PC-3 (cell line): ENCODE measurements at regions not wholly inside any gene's neighbourhood (a gene's known extent, or its start where the extent isn't known, plus 50 kb on each side); places are given as distances from the start of the nearest gene placed in this dataset.

Experiments
- ATAC-seq: fragments of 200-7000 bp; cut with Tn5 transposase; 2 replicates; pipeline ENCODE4 v1.9.1; 2020; ENCODE audit warnings: mild to moderate bottlenecking, moderate library complexity
- BruUV-seq: library from RNA; stranded (reverse); fragments of 400-500 nt; replicated peaks from 2 replicates; lab custom pipeline; 2021; lab: Mats Ljungman, UMichigan
- CTCF ChIA-PET: fragments of 300-600 bp; sonication (Branson Sonifier 250); formaldehyde crosslinking; loops from one replicate; lab custom pipeline; 2022; ENCODE audit warnings: antibody characterized with exemption; lab: Charles Lee
- POLR2A ChIA-PET: fragments of 300-600 bp; sonication (Branson Sonifier 250); formaldehyde crosslinking; loops from one replicate; lab custom pipeline; 2022; ENCODE audit warnings: antibody characterized with exemption; ENCODE audit not compliant: unreplicated experiment; lab: Charles Lee
- DNase-seq: peaks from one replicate; pipeline ENCODE4 v3.0.0-alpha.2; 2015
- H2AFZ ChIP-seq: fragments of 300-600 bp; sonication (generic); 2 replicates; pipeline ENCODE4 v1.6.0; 2016; ENCODE audit warnings: antibody characterized with exemption, low read length
- H3F3A ChIP-seq: fragments of 300-600 bp; sonication (generic); one replicate; pipeline ENCODE4 v1.6.0; 2017; ENCODE audit warnings: antibody characterized with exemption, low read length, control low read depth, mild to moderate bottlenecking; ENCODE audit not compliant: unreplicated experiment
- H3K27ac ChIP-seq: fragments of 300-600 bp; sonication (generic); 2 replicates; pipeline ENCODE4 v1.5.1; 2016; ENCODE audit warnings: mild to moderate bottlenecking, low read length
- H3K27me3 ChIP-seq: fragments of 300-600 bp; sonication (generic); 2 replicates; pipeline ENCODE4 v1.6.1; 2016; ENCODE audit warnings: low read length, mixed read lengths
- H3K36me3 ChIP-seq: fragments of 300-600 bp; sonication (generic); 2 replicates; pipeline ENCODE4 v1.6.1; 2016; ENCODE audit warnings: low read depth, mixed run types, low read length, mixed read lengths
- H3K4me1 ChIP-seq: fragments of 300-600 bp; sonication (generic); 2 replicates; pipeline ENCODE4 v1.5.1; 2016; ENCODE audit warnings: low read length; ENCODE audit not compliant: insufficient read depth
- H3K4me2 ChIP-seq: fragments of 300-600 bp; sonication (generic); 2 replicates; pipeline ENCODE4 v1.6.0; 2016; ENCODE audit warnings: low read length
- H3K4me3 ChIP-seq: fragments of 300-600 bp; sonication (generic); 2 replicates; pipeline ENCODE4 v1.5.1; 2016; ENCODE audit warnings: mild to moderate bottlenecking, low read length, mixed read lengths
- H3K79me2 ChIP-seq: fragments of 300-600 bp; sonication (generic); 2 replicates; pipeline ENCODE4 v1.6.1; 2017; ENCODE audit warnings: low read length, mixed read lengths
- H3K9ac ChIP-seq: fragments of 300-600 bp; sonication (generic); 2 replicates; pipeline ENCODE4 v1.6.0; 2016; ENCODE audit warnings: mild to moderate bottlenecking, low read length
- H3K9me2 ChIP-seq: fragments of 300-600 bp; sonication (generic); replicated peaks from 2 replicates; pipeline ENCODE4 v1.6.1; 2016; ENCODE audit warnings: mixed run types, low read length, mixed read lengths
- H3K9me3 ChIP-seq: fragments of 300-600 bp; sonication (generic); 2 replicates; pipeline ENCODE4 v1.6.1; 2016; ENCODE audit warnings: low read length, mixed read lengths
- H4K20me1 ChIP-seq: fragments of 300-600 bp; sonication (generic); 2 replicates; pipeline ENCODE4 v1.6.1; 2016; ENCODE audit warnings: low read length, mixed read lengths
- CTCF ChIP-seq: fragments of 300-600 bp; sonication (generic); conservative IDR thresholded peaks from 2 replicates; pipeline ENCODE4 v1.5.1; 2017; ENCODE audit warnings: antibody characterized with exemption, low read depth, mild to moderate bottlenecking, low read length
- EZH2 ChIP-seq: fragments of 300-600 bp; sonication (generic); IDR thresholded peaks from one replicate; pipeline ENCODE4 v1.6.1; 2017; ENCODE audit warnings: antibody characterized with exemption, mild to moderate bottlenecking, low read length; ENCODE audit not compliant: unreplicated experiment
- EZH2phosphoT487 ChIP-seq: fragments of 300-600 bp; sonication (generic); IDR thresholded peaks from 2 replicates; pipeline ENCODE4 v1.6.1; 2018; ENCODE audit warnings: mild to moderate bottlenecking, antibody characterized with exemption, low read length, borderline replicate concordance
- intact Hi-C: fragments of 100-400 bp; cut with micrococcal nuclease; formaldehyde crosslinking; loops from 2 replicates; pipeline ENCODE4 v1.9.0; 2023

- BruUV-seq, result no TSS peak
- H2AFZ ChIP-seq, result no peak overlapping the region
- ChIA-PET CTCF (no interaction called here), POLR2A (no interaction called here)
- H3K79me2 ChIP-seq, result no peaks in the 10 kb centered on the region
- no peaks in the 10 kb centered on the region for H3K9me3 ChIP-seq
- no peaks in the 10 kb centered on the region for H3K9me2 ChIP-seq
- intact Hi-C loops, result no loop called here
- no peaks in the 10 kb centered on the region for H3F3A ChIP-seq
- no peaks in the 10 kb centered on the region for H4K20me1 ChIP-seq
- H3K4me3 ChIP-seq, result no peak overlapping the region
- H3K4me1 ChIP-seq, result peaks cover 31% of the 10 kb centered on the region
- no peak for DNase-seq
- no peaks in the 10 kb centered on the region for H3K36me3 ChIP-seq
- H3K9ac ChIP-seq, result no peak overlapping the region
- no peak overlapping the region for H3K4me2 ChIP-seq
- no peak overlapping the region for H3K27ac ChIP-seq
- no peaks in the 10 kb centered on the region for H3K27me3 ChIP-seq
- no peak for TF ChIP-seq EZH2phosphoT487
- TF ChIP-seq CTCF, result no peak
- no peak for TF ChIP-seq EZH2
- no peak for ATAC-seq
These were observed 79.3 kb upstream of the CBLB start for GRCh38 chr3:105948101-105948500.

- Histone ChIP-seq H2AFZ (no peak overlapping the region), H3K4me1 (peaks cover 23% of the 10 kb centered on the region), H3K4me3 (no peak overlapping the region), H3K27ac (no peak overlapping the region), H3F3A (no peaks in the 10 kb centered on the region), H3K4me2 (no peak overlapping the region), H3K36me3 (no peaks in the 10 kb centered on the region), H3K9ac (no peak overlapping the region), H4K20me1 (no peaks in the 10 kb centered on the region), H3K9me3 (no peaks in the 10 kb centered on the region), H3K9me2 (no peaks in the 10 kb centered on the region), H3K79me2 (no peaks in the 10 kb centered on the region), H3K27me3 (no peaks in the 10 kb centered on the region)
- no TSS peak for BruUV-seq
- ChIA-PET POLR2A (interaction anchor here (0.6 kb wide), 1 partner anchor 126 kb away, joined by 7 read pairs; no protein-coding TSS in a partner anchor), CTCF (no interaction called here)
- TF ChIP-seq CTCF (no peak), EZH2 (no peak), EZH2phosphoT487 (no peak)
- DNase-seq (no peak), ATAC-seq (no peak)
- intact Hi-C loops, result loop anchor here (5.0 kb wide), 1 partner anchor 84 kb away; the partner anchor contains the start of gene CBLB
These were observed 82.2 kb upstream of the CBLB start for GRCh38 chr3:105950881-105951600.

GRCh38 chr3:105953831-105954230 lies 85.0 kb upstream of the CBLB start:
- TF ChIP-seq EZH2phosphoT487 (no peak), EZH2 (no peak), CTCF (no peak)
- Histone ChIP-seq H3K9me3 (no peaks in the 10 kb centered on the region), H3F3A (no peaks in the 10 kb centered on the region), H3K9me2 (no peaks in the 10 kb centered on the region), H3K27me3 (no peaks in the 10 kb centered on the region), H3K79me2 (no peaks in the 10 kb centered on the region), H2AFZ (no peak overlapping the region), H3K4me2 (peak overlapping the region; percentile 10), H4K20me1 (no peaks in the 10 kb centered on the region), H3K36me3 (no peaks in the 10 kb centered on the region), H3K4me1 (peaks cover 35% of the 10 kb centered on the region), H3K4me3 (no peak overlapping the region), H3K9ac (no peak overlapping the region), H3K27ac (peak overlapping the region; percentile 2; the same call in 1 of the 2 replicates)
- BruUV-seq, result no TSS peak
- POLR2A ChIA-PET, result interaction anchor here (0.7 kb wide), 1 partner anchor 47 kb away, joined by 3 read pairs; no protein-coding TSS in a partner anchor
- CTCF ChIA-PET, result no interaction called here
- DNase-seq (peak; percentile 63), ATAC-seq (peak; percentile 82)
- intact Hi-C loops, result loop anchor here (5.0 kb wide), 1 partner anchor 87 kb away; the partner anchor contains the start of gene CBLB
